Brain microvascular endothelial cell (primary cell): ENCODE measurements at regions not wholly inside any gene's neighbourhood (a gene's known extent, or its start where the extent isn't known, plus 50 kb on each side); places are given as distances from the start of the nearest gene placed in this dataset.

Experiments
- DNase-seq: peaks from one replicate; pipeline ENCODE4 v3.0.0-alpha.2; 2020
- H3K27ac ChIP-seq: fragments of 250-450 bp; sonication (Bioruptor Pico); 2 replicates; pipeline ENCODE4 v1.5.1; 2020; ENCODE audit warnings: mild to moderate bottlenecking, moderate library complexity
- H3K27me3 ChIP-seq: fragments of 250-450 bp; sonication (Bioruptor Pico); replicated peaks from 2 replicates; pipeline ENCODE4 v1.5.1; 2020; ENCODE audit warnings: mild to moderate bottlenecking
- H3K36me3 ChIP-seq: fragments of 250-450 bp; sonication (Bioruptor Pico); replicated peaks from 2 replicates; pipeline ENCODE4 v1.5.1; 2020; ENCODE audit warnings: mild to moderate bottlenecking
- H3K4me3 ChIP-seq: 2 replicates; pipeline ENCODE4 v1.5.1; 2011; ENCODE audit warnings: low read depth, mild to moderate bottlenecking, control low read depth, low read length, moderate library complexity
- CTCF ChIP-seq: IDR thresholded peaks from 2 replicates; pipeline ENCODE4 v1.5.1; 2011; ENCODE audit warnings: low read depth, mild to moderate bottlenecking, moderate library complexity, low read length, control low read depth, inconsistent platforms; ENCODE audit errors: missing control alignments
- in situ Hi-C: cut with HindIII; loops from 2 replicates; pipeline ENCODE4 v1.10.0; 2017; ENCODE audit warnings: low sequenced_read_pairs, low pct_ligation_motif_present

GRCh38 chr10:52570490-52570889, 202.1 kb downstream of the MBL2 start:
- no peak overlapping the region for H3K27ac ChIP-seq
- DNase-seq, result no peak
- TF ChIP-seq CTCF, result no peak
- H3K36me3 ChIP-seq, result no peaks in the 10 kb centered on the region
- no peaks in the 10 kb centered on the region for H3K27me3 ChIP-seq
- no peak overlapping the region for H3K4me3 ChIP-seq
- in situ Hi-C loops, result loop anchor here (25.0 kb wide), 1 partner anchor 258 kb away; the partner anchor contains the start of gene DKK1

- H3K36me3 ChIP-seq, result no peaks in the 10 kb centered on the region
Observed at GRCh38 chr10:52571018-52571417, 201.6 kb downstream of the MBL2 start.

GRCh38 chr10:52571516-52572182, 200.9 kb downstream of the MBL2 start:
- no peak for DNase-seq
- Histone ChIP-seq H3K4me3 (no peak overlapping the region), H3K27ac (no peak overlapping the region), H3K27me3 (no peaks in the 10 kb centered on the region), H3K36me3 (no peaks in the 10 kb centered on the region)
- in situ Hi-C loops, result loop anchor here (25.0 kb wide), 1 partner anchor 259 kb away; the partner anchor contains the start of gene DKK1
- TF ChIP-seq CTCF, result no peak

More at GRCh38 chr10:52571018-52571417, 201.6 kb downstream of the MBL2 start:
- H3K4me3 ChIP-seq, result no peak overlapping the region
- TF ChIP-seq CTCF, result no peak
- DNase-seq, result no peak
- no peak overlapping the region for H3K27ac ChIP-seq
- no peaks in the 10 kb centered on the region for H3K27me3 ChIP-seq
- in situ Hi-C loops, result loop anchor here (25.0 kb wide), 1 partner anchor 259 kb away; the partner anchor contains the start of gene DKK1

- Histone ChIP-seq H3K27ac (no peak overlapping the region), H3K27me3 (no peaks in the 10 kb centered on the region), H3K4me3 (no peak overlapping the region), H3K36me3 (no peaks in the 10 kb centered on the region)
- in situ Hi-C loops, result loop anchor here (25.0 kb wide), 1 partner anchor 261 kb away; the partner anchor contains the start of gene DKK1
- no peak for DNase-seq
- no peak for TF ChIP-seq CTCF
Observed at GRCh38 chr10:52573347-52573746, 199.2 kb downstream of the MBL2 start.

- Histone ChIP-seq H3K4me3 (no peak overlapping the region), H3K27ac (no peak overlapping the region), H3K27me3 (no peaks in the 10 kb centered on the region), H3K36me3 (no peaks in the 10 kb centered on the region)
- no peak for DNase-seq
- in situ Hi-C loops, result loop anchor here (25.0 kb wide), 1 partner anchor 262 kb away; the partner anchor contains the start of gene DKK1
- TF ChIP-seq CTCF, result no peak
Observed at GRCh38 chr10:52574697-52575096, 197.9 kb downstream of the MBL2 start.
